Endometrium (tissue), 2 donors: ENCODE measurements at regions not wholly inside any gene's neighbourhood (a gene's known extent, or its start where the extent isn't known, plus 50 kb on each side); places are given as distances from the start of the nearest gene placed in this dataset.

Experiments used
- FAIRE-seq: peaks from 2 replicates; lab custom pipeline; 2012; peaks lifted over from hg19 to GRCh38; lab: Jason Lieb, UNC
- donor health status: control.
- donor health status: control.

DNA sequence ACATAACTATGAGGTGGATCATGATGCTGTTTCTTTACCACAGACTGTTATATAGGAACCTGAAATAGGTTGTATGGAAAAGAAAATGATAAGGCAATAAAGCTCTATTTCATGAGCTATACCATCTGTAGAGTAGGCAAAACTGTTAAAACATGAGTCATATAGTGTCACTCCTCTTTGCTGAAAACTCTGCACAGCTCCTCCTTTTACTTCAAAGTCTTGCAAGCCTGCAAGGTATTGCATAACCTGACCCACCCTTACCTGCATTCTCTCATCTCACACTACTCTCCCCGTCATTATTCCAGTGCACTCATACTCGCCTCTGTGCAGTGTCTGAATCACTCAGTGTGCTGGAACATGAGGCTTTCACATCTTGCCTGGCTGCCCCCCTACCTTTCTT is 790.1 kb downstream of the EFNA5 start:
- FAIRE-seq, result no peak

DNA sequence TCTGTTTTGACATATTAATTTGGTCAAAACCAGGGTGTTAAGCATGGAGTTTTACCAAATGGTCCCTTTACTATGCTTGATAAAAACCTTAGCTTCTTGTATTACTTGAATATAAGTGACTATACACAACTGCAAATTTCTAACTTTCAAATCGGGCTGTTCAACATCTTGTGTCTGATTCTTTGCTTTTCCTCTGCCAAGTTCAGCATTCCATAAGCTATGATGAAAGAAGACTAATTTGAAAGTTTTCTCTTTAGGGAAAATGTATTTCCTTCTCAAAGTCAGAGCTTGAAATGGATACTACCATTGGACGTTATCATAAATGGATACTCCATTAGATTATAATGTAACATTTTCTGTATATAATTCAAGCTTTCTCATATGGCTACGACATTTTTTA is 792.9 kb downstream of the EFNA5 start:
- no peak for FAIRE-seq

DNA sequence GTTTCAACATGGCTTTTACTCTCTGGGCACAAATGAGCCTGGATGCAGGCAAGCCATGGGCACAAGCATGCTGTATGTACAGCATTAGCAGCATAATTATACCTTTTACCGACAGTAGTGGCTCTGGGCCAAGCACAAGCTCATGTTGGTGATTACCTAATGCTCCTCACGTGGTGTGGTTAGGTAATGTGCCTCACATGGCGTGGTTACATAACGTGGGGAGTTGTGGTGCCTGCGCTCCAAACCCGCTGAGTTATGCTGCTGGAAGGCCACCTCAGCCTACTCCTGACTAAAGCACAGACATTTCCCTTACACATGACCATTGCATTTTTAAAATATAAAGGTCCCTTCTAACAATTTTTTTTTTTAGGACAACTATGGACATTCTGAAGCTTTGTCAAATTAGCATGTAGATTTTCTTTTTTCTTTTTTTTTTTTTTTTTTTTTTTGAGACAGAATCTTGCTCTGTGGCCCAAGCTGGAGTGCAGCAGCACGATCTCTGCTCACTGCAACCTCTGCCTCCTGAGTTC is 794.0 kb downstream of the EFNA5 start:
- no peak for FAIRE-seq

DNA sequence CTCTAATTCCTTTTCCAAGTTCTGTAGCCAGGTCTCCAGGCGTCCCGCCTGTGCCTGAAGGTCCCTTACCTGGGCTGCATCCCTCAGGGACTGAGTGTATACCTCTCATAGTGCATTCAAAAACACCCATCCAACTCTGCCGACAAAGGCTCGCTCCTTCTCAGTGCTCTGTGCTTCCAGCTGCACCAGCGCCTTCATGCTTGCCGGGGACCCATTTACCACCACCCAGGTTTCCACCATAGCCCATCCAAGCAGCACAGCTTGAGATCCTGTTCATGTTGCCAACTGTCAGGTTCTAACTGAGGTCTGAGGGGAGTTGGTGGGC is 794.5 kb downstream of the EFNA5 start:
- no peak for FAIRE-seq

DNA sequence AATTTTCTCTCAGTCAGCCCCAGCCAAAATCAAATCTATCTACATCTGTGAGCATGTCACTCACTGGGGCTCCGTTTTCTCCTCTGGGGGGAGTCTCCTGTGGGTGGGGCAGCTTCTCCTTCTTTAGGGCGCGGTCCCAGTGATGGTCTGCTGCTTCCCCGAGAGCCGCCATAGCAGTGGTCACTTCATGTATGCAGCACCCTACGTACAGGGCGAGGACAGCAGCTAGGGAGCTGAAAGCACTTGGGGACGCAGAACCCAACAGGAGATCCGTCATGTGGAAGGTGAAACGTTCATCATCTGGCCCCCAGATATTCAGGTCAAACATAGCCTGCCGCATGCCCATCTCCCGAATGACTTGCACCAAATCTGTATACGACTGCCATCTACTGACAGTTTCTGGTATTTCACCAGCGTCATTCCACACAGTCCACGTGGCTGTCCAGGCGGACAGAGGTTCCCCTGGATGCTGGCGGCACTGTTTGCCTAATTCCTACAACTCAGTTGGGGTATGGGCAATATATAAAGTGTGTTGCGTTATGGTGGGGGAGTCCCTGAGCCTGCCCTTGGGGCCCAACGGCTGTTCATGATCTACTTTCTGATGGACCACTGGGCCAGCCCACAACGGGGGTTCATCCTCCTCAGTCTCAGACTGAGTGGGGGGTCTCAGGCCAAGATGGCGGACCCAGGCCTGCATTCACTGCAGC is 795.0 kb downstream of the EFNA5 start:
- no peak for FAIRE-seq

DNA sequence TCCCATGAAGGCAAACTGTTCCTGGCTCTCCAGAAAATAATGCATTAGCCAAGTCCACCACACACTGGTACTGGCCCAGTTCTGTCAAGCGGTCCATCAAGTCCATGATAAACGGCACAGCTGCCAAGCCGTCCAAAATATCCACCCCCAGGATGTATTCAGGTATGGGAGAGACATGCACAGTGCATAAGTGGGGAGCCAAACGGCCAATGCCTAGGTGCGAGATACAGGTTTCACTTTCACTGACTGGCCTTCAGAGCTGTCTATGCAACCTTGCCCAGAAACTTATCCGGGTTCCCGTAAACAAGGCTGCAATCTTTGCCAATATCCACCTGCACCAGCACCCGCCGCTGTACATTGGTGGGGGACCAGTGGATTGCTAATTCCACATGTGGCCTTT is 795.8 kb downstream of the EFNA5 start:
- no peak for FAIRE-seq

DNA sequence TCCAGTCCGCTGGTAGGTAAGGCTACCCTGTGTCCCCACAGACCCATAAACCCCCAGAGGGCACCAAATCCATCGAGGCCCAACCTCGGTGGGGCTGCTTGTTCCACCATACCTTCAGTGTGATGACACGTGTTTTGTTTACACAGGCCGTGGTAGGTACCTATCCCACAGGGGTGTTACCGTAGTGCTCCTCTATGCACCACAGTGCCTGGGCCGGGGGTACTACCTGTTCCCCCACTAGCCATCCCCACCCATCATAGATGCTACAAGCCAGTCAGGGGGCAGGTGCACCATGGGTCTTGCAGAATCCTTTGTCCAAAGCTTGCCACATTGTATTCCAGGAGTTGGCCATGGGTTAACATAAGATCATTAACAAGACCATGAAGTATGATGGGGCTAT is 796.2 kb downstream of the EFNA5 start:
- FAIRE-seq, result no peak

DNA sequence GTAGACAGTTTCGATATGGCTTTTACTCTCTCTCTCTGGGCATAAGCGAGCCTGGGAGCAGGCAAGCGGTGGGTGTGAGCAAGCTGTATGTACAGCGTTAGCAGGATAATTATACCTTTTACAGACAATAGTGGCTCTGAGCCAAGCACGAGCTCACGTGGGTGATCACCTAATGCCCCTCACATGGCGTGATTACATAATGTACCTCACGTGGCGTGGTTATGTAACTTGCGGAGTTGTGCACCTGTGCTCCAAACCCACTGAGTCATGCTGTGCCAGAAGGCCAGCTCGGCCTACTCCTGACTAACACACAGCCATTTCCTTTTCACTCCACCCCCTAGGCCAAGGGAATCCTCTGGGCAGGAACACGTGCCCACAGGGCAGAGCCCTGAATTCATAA is 797.2 kb downstream of the EFNA5 start:
- no peak for FAIRE-seq

DNA sequence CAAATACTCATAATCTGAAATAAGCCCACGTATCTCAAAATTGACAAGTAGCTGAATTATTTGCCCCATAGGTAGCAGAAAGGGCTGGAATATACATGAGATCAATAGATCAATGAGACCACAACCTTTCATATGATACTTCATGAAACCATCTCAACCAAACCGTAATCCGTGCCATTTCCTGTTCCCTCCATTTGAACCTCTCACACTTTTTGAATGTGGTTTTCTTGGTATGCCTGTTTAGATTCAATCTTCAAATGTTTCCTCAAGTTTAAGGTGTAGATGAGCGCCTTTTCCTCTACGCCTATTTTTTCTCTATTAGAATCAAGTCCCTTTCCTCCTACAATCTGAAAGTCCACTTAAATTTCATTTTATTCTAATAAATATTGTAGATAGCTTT is 805.5 kb downstream of the EFNA5 start:
- FAIRE-seq, result no peak

DNA sequence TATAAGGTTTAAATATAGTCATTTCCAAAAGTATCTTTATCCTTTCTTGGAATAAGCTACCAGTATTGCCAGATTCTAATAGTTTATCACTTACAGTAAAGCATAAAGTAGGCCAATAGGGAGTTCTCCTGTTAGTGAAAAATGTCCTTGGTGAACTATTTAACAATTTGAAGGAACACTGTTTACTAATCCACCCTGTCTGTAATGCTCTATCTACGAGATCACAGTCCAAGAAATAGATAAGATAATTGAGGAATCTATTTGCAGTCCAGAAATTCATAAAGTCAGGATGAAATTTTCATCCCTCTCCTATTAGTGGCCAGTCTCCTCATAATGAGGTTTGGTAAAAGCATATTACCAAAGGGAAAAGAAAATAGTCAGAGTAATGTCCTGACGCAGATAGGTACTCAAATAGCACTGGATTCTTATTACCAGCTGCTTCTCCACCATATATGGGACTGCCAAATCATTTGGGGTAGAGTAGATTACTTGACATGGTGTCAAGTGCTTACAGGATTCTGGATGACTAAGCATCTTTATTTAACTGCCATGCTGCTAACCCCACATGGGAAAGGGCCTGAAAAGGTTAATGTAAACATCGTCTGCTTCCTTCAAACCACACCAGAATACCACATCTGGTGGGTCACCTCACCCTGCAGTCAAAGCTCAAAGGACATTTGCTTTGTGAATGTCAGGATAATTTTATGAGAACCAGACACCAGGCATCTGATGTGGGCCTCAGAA is 808.1 kb downstream of the EFNA5 start:
- peak; percentile 93 for FAIRE-seq

DNA sequence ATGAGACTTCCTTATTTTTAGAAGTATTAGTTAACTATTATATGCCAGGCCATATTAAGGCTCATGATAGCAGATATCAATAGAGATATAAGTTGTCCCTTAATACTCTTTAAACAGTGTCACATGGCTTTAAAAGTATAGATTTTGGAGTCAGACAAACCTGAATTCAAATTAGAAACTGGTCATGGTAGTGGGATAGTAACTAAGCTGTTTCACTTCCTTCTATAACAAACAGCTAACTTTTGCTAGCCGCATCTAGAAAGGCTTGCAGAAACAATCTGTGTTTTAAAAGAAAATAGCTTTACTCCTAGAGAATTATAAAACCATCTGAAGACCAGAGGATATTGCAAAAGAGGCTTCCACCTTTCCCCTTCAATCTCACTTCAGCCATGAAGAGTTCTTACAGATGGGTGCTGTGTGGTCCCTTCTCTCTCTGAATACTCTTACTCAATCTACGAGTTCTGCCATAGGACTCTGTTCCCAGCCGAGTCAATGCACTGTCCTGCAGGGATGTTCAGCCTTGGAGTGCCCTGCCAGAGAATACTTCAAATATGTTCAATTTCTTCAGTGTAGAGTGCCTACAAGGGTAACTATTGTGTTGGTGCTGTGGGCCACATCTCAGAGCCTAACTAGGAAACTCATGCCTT is 810.2 kb downstream of the EFNA5 start:
- FAIRE-seq, result no peak

DNA sequence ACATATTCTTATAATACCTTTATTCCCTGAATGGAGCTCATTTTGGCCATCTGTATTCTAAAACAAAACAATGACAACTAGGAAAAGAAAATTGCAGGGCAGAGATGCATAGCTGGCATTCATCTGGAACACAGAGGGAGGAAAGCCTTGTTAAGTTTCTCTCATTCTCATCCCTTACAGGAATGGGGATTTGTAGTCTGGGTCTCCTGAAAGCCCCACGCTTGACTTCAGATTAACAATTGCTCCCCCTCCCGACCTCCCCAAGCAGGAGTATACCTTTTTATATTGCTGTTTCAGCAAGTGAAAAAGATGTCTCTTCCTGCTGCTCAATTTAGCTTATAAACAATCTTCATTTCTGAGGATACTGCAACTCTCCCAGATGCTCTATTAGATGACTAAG is 812.1 kb downstream of the EFNA5 start:
- FAIRE-seq, result no peak

DNA sequence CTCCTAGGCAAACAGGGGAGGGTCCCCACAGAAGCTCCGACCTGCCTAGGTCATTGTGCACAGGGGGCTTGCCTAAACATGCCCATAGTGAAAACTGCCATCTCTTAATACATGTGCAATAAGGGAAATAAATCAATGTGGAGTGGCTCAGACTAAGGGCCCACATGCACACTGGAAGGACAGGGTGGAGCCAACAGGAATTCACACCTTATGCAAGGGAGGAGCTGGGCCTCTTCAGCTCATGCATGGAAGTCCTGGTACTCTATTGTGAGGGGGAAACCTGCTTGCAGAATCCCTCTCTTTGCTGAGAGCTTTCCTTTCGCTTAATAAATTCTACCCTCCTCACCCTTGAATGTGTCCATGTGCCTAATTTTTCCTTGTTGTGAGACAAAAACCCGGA is 815.8 kb downstream of the EFNA5 start:
- FAIRE-seq, result no peak

DNA sequence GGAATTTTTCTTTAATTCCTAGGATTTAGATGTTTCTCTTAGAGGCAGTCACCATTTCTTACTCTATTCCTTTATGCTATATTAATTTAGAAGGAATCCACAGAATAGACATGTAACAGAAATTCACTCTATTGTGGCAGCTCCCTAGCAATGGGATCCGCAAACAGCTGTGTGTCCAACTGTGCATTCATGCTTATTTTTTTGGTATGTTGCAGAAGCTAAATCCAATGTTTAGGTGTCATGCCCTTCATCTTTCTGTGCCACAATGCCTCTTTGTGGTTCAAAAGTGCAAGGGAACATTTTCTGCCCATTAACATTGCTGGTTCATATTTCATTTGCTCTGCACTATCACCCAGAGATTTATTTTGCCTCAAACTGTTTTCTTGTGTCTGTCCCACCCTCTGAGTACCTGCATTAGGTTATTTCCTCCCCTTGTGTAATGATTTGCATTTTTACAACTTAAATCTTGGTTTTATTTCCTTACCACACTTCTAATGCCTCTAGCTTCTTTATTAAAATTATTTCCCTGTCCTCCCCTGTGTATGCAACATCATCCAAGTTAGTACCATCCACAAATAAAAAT is 816.5 kb downstream of the EFNA5 start:
- FAIRE-seq, result no peak

DNA sequence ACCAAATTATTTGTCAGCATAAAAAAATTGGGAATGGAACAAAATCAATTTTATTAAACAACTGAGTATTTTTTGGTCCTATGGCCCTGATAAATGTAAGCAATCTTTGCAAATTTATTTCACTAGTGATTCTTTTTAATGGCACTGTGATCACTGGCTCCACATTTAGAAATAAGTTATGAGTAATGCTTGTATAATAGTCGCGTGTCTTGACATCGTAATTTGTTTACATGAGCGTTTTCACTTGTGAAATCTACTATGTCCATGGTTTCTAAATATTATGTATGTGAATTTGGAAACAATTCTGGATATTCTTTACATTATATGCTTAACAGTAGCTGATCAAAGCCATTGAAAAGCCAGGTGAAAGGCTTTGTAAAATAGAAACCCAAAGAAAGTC is 817.5 kb downstream of the EFNA5 start:
- FAIRE-seq, result no peak

DNA sequence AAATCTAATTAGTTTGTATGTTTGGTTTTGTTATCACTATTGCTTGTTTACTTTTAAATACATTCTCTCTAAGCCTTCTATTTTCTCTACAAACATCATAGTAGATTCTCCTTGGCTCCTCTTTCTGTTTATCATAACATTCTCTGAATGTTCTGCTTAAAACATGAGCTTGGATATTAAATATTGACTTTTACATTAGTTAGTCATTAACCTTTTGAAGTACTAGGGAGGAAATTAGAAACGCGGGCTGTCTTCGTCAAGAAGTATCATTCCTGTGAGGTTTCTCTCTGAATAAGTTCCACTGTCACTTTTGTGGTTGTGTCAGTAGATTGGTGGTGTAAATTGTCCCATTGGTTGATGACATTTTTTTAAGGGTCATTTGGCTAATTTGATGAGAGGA is 821.5 kb downstream of the EFNA5 start:
- peak; percentile 94 for FAIRE-seq

DNA sequence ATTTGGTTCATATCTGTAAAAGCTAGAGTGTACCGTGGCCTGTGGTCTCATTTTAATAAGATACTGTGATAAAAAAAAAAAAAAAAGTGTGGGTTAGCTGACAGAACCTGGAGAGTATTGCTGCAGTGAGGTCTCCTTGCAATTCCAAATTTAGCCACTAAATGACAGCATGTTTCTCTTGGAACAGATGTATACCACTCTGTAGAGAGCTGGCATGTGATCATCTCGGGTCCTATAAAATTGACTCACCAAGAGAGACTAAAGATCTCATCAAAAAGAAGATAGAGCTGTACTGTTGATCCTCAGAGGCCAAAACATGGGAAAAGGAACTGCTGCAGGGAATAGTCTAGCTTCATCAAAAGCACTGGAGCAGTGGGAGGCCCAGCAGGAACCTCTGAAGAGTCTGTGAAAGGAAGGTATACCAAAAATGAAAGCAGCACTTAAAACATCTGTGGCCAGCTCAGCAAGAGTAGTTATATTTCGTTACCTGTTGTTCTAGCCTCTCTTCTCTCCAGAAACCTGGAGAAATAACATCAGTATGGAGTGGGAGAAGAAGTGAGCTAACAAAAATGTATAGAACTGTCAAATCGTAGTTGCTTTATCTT is 826.8 kb downstream of the EFNA5 start:
- no peak for FAIRE-seq

DNA sequence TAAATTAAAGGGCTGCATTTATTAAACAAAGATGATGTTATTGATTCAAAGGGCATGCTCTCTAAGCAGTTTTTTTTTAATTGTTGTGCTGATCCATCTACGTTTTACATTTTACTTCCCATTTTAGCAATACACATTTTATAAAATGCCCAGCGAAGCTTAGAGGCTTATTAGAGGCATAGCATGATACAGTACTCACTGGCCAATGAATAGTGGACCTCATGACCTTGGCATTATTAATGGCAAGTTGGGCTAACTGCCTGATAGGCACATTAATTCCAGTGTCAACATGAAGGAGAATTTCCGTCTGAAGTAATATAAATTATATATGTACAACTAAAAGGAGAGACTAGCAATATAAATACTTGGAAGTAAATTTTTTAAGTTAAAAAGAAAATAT is 837.2 kb downstream of the EFNA5 start:
- no peak for FAIRE-seq

DNA sequence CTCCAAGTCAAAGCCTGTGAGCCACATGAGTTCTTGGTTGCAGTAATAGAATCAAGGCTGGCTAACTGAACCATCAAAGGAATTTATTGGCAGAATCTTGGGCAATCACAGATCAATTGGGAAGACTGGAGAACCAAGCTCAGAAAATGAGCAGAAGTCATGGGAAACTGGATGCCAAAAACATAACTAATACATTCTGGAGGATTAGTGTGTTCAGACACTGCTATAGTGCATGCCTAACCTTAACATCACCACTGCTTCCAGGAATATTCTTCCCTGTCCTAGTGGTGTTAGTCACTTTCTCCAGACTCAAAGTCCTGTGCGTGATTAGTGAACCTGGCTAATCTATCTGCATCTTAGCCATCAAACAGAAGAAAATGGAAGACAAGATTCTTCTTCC is 843.7 kb downstream of the EFNA5 start:
- FAIRE-seq, result no peak

DNA sequence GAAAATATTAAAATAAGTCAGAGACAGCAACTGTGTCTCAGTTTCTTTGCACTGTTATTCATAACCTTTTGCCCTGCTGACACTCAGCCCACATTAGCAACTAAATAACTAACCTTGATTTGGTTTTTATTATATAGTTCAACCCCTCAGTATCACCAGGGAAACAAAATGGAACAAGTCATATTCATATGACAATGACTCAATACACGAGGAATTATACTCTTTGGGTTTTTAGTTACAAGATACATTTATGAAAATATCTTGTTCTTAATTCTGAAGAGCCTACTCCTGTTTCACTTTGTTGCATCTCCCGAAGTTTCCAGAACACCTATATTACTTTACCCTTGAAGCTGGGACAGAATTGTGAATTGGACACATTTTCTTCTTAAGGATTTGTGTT is 845.4 kb downstream of the EFNA5 start:
- no peak for FAIRE-seq

DNA sequence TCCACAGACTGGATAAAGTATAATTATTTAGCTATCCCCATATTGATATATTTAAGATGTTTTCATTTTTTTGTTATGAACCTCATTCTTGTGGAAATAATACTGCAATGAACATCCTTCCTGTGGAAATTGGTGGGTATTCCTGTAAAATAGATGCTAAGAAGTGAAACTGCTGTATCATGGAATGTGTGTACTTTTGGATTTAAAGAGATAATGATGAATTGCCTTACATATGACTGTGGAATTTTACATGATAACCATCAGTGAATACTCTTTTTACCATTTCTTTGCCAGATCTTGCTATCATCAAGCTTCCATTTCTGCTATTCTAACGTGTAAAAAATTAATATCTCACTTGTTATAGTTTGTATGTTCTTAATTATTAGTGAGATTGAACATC is 847.9 kb downstream of the EFNA5 start:
- no peak for FAIRE-seq

DNA sequence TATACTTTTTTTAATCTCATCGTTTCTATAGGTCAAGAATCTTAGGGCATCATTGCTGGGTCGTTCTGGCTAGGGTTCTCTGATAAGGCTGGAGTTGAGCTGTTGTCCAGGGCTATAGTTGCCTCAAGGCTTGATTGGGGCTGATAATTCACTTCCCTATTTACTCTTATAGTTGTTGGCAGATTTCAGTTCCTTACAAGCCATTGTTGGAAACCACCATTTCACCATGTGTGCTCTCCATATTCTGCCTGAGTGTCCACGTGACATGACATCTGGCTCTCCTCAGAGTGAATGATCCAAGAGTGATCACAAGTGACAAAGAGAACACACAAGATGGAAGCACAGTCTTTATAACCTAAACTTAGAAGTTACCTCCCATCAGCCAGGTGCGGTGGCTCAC is 852.2 kb downstream of the EFNA5 start:
- no peak for FAIRE-seq

DNA sequence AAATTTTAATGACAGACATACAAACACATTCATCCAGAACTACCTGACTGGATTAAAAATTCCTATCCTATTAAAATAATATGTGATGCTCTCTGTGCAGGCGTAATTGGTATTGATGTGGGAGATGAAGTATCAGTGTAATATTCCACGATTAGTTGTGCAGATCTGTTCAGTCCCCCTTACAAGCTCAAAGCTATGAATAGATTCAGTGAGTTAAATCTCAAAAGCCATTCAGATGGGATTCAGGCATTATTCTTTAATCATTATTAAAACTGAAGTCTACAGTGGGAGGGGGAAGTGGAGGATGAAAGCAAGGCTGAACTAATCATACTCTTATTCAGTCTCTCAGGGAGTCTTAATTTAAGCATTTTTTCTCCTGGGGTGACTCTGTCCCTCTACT is 855.8 kb downstream of the EFNA5 start:
- no peak for FAIRE-seq
